Activated naive CD8-positive, alpha-beta T cell treated with anti-CD3 and anti-CD28 coated beads for 36 hours (primary cell): ENCODE measurements at regions not wholly inside any gene's neighbourhood (a gene's known extent, or its start where the extent isn't known, plus 50 kb on each side); places are given as distances from the start of the nearest gene placed in this dataset.
"Not testable (repeated sequence)": the region's sequence is repeated elsewhere in the genome, so short reads cannot be mapped to it uniquely, and the experiment has no call there.

Experiments used
- DNase-seq: peaks from one replicate; pipeline ENCODE4 v3.0.0; 2021
- H3K27ac Mint-ChIP-seq: one replicate; pipeline ENCODE4 v1.8.0; 2022; ENCODE audit warnings: mild to moderate bottlenecking, moderate library complexity, mixed read lengths
- H3K27me3 Mint-ChIP-seq: one replicate; pipeline ENCODE4 v1.8.0; 2022; ENCODE audit warnings: mild to moderate bottlenecking, mixed read lengths
- H3K36me3 Mint-ChIP-seq: one replicate; pipeline ENCODE4 v1.8.0; 2021; ENCODE audit warnings: mild to moderate bottlenecking, mixed read lengths
- H3K4me1 Mint-ChIP-seq: one replicate; pipeline ENCODE4 v1.8.0; 2021; ENCODE audit warnings: mixed read lengths
- H3K4me3 Mint-ChIP-seq: one replicate; pipeline ENCODE4 v1.8.0; 2022; ENCODE audit warnings: mild to moderate bottlenecking, moderate library complexity, mixed read lengths
- H3K9me3 Mint-ChIP-seq: one replicate; pipeline ENCODE4 v1.8.0; 2022; ENCODE audit warnings: mixed read lengths

DNA sequence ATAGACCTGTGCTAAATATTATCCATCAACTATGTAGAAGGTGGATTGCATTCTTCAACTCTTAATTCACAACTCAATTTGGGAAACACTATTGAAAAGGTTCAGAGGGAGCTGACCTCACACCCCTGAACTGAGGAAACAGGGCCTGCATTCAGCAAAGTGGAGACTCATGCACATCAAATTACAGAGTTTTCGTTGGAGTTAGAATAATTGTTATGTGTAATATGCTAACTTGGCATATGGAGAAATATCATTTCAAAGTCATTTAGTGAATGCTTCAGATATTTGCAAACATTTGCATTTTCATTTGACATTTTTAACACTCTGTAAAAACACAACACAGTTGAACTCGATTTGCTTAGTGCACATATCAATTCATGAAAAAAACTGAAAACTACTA is 1102.8 kb upstream of the INTU start:
- Mint-ChIP-seq H3K4me1 (peaks cover 3% of the 10 kb centered on the region), H3K27me3 (no peaks in the 10 kb centered on the region)

DNA sequence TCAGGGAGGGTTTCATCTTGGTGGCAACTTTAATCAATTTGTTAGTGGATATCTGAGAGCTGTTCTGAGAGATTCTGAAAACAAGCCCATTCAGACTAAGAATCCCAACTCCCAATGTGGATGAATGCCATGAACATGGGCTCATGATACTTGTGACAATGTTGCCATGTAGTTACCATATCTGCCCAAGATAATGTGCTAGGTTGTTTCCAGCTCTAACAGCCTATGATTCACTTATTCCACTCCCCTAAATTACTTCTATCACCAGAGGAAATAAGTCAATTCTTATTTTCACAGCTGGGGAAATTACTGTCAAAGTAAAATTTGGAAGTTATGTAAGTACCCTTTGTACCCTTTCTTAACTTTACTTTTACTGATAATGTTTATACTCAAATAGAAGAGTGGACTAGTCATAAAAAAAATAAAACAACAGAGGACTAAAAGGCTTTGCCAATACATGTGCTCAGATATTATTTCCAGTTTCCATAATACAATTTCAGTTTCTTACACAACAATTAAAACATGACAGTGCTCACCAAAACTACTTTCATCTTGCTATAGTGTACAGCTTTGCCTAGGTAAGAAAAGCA is 1101.7 kb upstream of the INTU start:
- H3K9me3 Mint-ChIP-seq = peaks cover 4% of the 10 kb centered on the region
- H3K36me3 Mint-ChIP-seq = no peaks in the 10 kb centered on the region
- no peak overlapping the region for H3K27ac Mint-ChIP-seq
- no peak overlapping the region for H3K4me3 Mint-ChIP-seq
- DNase-seq = no peak
- no peaks in the 10 kb centered on the region for H3K27me3 Mint-ChIP-seq
- H3K4me1 Mint-ChIP-seq = peaks cover 3% of the 10 kb centered on the region

More for the DNA sequence above, 1102.8 kb upstream of the INTU start:
- H3K27ac Mint-ChIP-seq = no peak overlapping the region
- H3K9me3 Mint-ChIP-seq = peaks cover 7% of the 10 kb centered on the region
- no peak for DNase-seq
- no peaks in the 10 kb centered on the region for H3K36me3 Mint-ChIP-seq
- H3K4me3 Mint-ChIP-seq = no peak overlapping the region

DNA sequence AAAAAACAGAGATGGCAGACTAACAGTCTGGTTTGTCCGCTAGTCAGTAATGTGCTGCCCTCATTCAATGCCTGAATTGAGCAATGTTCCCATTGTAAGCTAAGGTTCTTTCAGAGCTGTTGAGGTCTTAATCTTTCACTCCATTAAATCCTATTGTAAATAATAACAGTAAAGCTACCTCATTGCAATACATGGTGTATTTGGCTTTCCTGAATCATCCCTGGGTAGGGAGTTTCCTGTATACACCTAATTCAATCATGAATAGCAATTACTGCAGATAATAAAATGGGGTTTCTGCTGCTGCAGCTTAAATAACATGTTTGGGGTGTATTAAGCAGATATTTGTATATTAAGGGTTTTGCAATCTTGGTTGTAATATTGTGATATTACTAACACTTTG is 1100.2 kb upstream of the INTU start:
- H3K36me3 Mint-ChIP-seq = no peaks in the 10 kb centered on the region
- no peaks in the 10 kb centered on the region for H3K4me1 Mint-ChIP-seq
- no peak for DNase-seq
- H3K27ac Mint-ChIP-seq = no peak overlapping the region
- no peak overlapping the region for H3K4me3 Mint-ChIP-seq
- no peaks in the 10 kb centered on the region for H3K9me3 Mint-ChIP-seq
- H3K27me3 Mint-ChIP-seq = no peaks in the 10 kb centered on the region

DNA sequence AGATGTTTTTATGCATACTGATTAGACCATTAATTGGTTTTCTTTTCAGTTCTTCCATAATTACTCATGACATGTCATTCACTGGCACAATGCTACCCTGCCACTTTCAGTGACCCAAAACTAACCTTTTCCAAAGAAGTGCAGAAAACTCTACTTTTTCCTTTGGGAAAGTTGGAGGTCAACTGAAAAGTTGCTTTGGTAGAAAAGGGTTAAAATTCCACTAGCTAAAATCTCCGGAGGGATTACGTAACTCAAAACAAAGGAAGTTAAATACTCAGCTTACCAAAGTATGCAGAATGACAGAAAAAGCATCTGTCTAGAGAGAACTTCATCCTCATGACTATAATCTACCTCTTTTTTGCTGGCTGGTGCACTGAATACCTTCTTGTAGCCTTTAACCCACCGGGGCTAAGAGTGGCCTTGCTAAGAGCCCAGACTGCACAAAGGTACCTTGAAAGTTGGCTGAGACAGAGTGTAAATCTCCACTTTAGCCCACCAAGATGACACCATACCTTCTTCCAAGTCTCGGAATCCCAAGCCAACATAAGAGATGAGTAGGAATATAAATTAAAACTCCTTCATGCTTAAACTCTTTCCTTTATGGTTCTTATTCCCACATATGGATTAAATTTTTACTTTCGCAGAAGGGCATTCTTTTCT is 1099.5 kb upstream of the INTU start:
- no peak for DNase-seq
- Mint-ChIP-seq H3K36me3 (no peaks in the 10 kb centered on the region), H3K27me3 (no peaks in the 10 kb centered on the region), H3K4me3 (no peak overlapping the region), H3K4me1 (no peaks in the 10 kb centered on the region), H3K27ac (no peak overlapping the region), H3K9me3 (no peaks in the 10 kb centered on the region)

DNA sequence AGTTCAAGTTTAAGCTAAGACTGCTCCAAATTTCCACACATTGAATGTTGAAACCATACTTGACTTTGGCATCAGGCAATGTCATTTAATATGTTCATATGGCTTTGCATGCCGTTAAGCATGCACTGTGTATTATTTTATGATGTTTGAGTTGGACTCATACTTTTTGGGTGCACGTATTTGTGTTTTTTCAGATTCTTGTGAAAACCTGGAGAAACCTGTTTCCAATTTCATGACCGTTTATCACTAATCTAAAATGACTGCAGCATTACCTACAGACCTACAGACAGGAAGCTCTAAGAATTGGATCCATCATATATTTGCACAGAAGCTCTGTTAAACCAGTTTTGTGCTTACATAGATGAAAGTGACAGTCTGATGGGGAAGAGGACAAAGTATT is 1093.0 kb upstream of the INTU start:
- no peak for DNase-seq
- no peak overlapping the region for H3K4me3 Mint-ChIP-seq
- H3K9me3 Mint-ChIP-seq = no peaks in the 10 kb centered on the region
- H3K27me3 Mint-ChIP-seq = no peaks in the 10 kb centered on the region
- H3K4me1 Mint-ChIP-seq = no peaks in the 10 kb centered on the region
- H3K27ac Mint-ChIP-seq = no peak overlapping the region
- H3K36me3 Mint-ChIP-seq = no peaks in the 10 kb centered on the region

DNA sequence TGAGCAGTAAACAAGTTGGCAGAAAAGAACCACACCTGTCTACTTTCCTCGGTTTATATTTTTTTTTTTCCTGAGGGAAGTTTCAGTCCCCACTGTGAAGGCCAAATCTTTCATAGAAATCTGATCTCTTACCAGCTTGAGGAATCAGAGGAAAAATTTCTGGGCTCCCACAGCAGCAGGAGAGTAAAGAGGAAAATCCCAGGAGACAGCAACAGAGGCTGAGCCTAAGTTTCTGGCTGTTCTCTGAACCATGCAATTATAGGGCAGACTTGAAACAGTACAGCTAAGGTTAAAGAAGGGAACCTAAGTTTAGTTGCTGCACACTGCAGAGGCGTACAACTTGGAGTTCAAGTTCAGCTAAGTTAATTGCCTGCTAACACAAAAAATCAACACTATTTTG is 1090.9 kb upstream of the INTU start:
- H3K27ac Mint-ChIP-seq = no peak overlapping the region
- no peaks in the 10 kb centered on the region for H3K4me1 Mint-ChIP-seq
- no peak overlapping the region for H3K4me3 Mint-ChIP-seq
- no peak for DNase-seq
- no peaks in the 10 kb centered on the region for H3K27me3 Mint-ChIP-seq
- H3K36me3 Mint-ChIP-seq = no peaks in the 10 kb centered on the region
- H3K9me3 Mint-ChIP-seq = no peaks in the 10 kb centered on the region

DNA sequence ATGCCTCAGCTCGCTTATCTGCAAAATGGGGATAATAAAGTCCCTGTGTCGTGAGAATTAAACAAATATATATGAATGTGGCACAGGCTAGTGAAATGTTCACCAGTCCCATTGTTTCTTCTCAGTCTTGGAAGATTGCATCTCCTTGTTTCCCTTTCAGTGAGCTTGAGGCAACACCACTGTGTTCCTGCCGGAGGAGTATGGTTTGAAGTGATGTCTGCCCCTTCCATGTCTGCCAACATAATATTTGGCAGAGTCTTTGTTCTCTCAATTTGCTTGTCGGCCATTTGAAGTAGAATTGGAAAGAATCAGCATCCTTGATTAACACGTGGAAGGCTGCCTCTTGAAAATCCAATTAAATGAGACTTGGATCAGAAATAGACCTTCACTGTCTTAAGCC is 1088.5 kb upstream of the INTU start:
- Mint-ChIP-seq H3K27me3 (no peaks in the 10 kb centered on the region), H3K4me3 (no peak overlapping the region)

DNA sequence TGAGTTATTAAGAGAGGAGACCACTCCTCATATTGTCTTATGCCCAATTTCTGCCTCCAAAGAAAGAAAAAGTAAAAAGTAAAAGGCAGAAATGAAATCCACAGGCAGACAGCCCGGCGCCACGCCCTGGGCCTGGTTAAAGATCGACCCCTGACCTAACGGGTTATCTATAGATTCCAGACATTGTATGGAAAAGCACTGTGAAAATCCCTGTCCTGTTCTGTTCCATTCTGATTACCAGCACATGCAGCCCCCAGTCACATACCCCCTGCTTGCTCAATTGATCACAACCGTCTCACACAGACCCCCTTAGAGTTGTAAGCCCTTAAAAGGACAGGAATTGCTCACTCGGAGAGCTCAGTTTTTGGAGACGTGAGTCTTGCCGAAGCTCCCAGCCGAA is 1086.6 kb upstream of the INTU start:
- H3K27me3 Mint-ChIP-seq, H3K4me1 Mint-ChIP-seq, H3K4me3 Mint-ChIP-seq, DNase-seq, H3K9me3 Mint-ChIP-seq, H3K27ac Mint-ChIP-seq, H3K36me3 Mint-ChIP-seq: not testable (repeated sequence)

More for the DNA sequence above, 1088.5 kb upstream of the INTU start:
- no peak for DNase-seq
- Mint-ChIP-seq H3K36me3 (no peaks in the 10 kb centered on the region), H3K4me1 (no peaks in the 10 kb centered on the region), H3K27ac (no peak overlapping the region), H3K9me3 (no peaks in the 10 kb centered on the region)

DNA sequence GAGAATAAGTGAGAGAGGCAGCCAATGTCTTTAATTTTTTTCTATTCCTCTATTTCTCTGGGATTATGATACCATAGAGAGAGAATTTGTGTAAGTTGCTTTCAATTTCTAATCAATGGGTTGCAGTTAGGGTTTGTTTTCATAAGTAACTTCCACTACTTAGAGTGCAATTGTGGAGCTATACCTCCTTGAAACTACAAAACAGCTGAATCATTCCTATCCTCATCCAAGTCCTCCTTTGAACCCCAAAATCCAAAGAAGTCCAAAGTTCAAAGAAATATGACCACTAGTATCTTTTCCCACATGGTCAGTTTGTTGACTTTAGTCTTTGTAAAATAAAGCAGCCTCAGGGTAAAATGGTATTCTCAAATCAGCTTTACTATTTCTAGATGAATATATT is 1085.4 kb upstream of the INTU start:
- no peaks in the 10 kb centered on the region for H3K4me1 Mint-ChIP-seq
- no peak for DNase-seq
- H3K27me3 Mint-ChIP-seq = no peaks in the 10 kb centered on the region
- no peak overlapping the region for H3K4me3 Mint-ChIP-seq
- peaks cover 1% of the 10 kb centered on the region for H3K9me3 Mint-ChIP-seq
- no peak overlapping the region for H3K27ac Mint-ChIP-seq
- no peaks in the 10 kb centered on the region for H3K36me3 Mint-ChIP-seq

DNA sequence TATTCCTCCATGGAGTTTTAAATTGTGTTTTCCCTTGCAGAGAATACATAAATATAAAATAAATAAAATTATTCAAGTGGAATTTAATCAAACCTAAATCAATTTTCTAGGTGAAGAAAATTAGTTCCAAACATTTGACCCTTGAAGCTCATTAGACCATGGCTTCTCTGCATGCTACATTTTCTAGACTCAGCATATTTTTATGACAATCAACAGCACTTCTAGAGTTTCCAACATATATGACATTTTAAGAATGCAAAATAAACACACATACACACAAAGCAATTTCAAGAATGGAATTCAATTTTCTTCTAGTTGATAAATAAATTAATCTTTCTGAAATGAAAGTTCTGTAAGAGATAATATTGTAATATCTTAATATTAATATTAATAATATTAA is 1083.9 kb upstream of the INTU start:
- peaks cover 3% of the 10 kb centered on the region for H3K9me3 Mint-ChIP-seq
- DNase-seq = no peak
- no peak overlapping the region for H3K27ac Mint-ChIP-seq
- no peaks in the 10 kb centered on the region for H3K36me3 Mint-ChIP-seq
- H3K27me3 Mint-ChIP-seq = no peaks in the 10 kb centered on the region
- no peaks in the 10 kb centered on the region for H3K4me1 Mint-ChIP-seq
- H3K4me3 Mint-ChIP-seq = no peak overlapping the region

DNA sequence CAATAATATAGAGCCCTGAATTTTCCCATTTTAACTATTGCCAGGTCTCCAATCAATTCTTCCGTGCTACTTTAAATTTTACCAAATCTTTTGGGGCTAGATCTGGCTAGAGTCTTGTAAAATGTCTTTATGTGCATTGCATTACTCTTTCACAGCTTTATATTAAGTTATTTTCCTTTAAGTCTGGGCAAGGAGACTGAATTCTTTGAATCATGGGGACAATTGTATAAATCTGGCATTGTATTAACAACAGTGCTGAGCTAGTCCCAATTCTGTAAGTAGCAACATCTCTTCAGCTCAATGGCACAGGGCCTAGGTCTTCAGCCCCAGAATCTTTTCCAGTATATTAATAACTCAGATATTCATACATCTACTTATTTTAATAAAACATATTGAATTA is 1080.4 kb upstream of the INTU start:
- DNase-seq = no peak
- no peaks in the 10 kb centered on the region for H3K4me1 Mint-ChIP-seq
- no peak overlapping the region for H3K4me3 Mint-ChIP-seq
- peaks cover 3% of the 10 kb centered on the region for H3K9me3 Mint-ChIP-seq
- no peak overlapping the region for H3K27ac Mint-ChIP-seq
- no peaks in the 10 kb centered on the region for H3K27me3 Mint-ChIP-seq
- no peaks in the 10 kb centered on the region for H3K36me3 Mint-ChIP-seq

DNA sequence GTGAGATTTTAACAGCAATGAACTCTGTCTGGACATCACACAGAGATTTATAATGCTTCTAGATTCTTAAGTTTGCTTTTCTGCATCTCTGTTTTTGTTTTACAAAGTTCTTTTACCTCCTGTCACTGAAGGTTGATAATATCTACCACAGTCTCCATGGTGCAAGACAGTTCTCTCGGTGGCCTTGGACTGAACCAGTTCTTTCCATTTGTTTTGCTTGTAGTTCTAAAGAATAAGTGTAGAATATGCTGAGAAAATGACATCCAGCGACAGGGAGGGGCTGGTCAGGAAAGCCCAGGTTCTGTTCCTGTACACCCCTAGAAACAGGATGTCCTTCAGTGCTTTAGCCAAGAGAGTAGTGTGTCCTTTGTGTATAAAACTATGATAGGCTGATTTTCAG is 1079.5 kb upstream of the INTU start:
- H3K36me3 Mint-ChIP-seq = no peaks in the 10 kb centered on the region
- H3K4me3 Mint-ChIP-seq = no peak overlapping the region
- no peaks in the 10 kb centered on the region for H3K4me1 Mint-ChIP-seq
- H3K9me3 Mint-ChIP-seq = peaks cover 5% of the 10 kb centered on the region
- DNase-seq = no peak
- no peak overlapping the region for H3K27ac Mint-ChIP-seq
- H3K27me3 Mint-ChIP-seq = no peaks in the 10 kb centered on the region

DNA sequence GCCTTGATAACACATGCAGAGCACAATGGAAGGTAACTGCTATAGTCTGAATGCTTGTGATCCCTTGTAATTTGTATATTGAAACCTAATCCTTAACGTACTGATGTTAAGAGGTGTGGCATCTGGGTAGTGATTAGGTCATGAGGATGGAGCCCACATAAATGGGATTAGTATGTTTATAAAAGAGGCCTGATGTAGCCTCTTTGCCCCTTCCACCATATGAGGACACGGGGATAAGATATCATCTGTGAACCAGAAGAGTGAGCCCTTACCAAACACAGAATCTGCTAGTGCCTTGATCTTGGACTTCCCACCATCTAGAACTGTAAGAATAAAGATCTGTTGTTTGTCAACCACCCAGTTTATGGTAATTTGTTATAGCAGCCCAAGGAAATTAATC is 1074.2 kb upstream of the INTU start:
- Mint-ChIP-seq H3K4me1 (no peaks in the 10 kb centered on the region), H3K9me3 (peaks cover 9% of the 10 kb centered on the region), H3K36me3 (no peaks in the 10 kb centered on the region), H3K4me3 (no peak overlapping the region), H3K27ac (no peak overlapping the region), H3K27me3 (no peaks in the 10 kb centered on the region)
- DNase-seq = no peak

DNA sequence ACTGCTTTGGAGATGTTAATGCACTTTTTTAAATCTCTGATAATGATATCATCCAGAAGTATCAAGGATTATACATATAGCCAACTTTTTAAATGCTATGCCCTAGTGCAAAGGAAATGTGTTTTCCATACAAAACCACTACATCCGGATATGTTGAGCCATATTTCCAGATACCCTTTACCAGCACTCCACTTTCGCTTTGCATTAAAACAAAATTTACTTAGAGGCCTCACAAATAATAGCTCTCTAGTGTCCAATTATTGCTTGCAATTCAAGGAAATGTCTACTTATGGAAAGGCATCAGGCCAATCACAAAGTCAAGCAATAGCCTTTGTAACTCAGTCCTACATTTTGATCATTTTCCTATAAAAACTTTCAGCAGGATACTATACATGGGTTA is 1072.8 kb upstream of the INTU start:
- no peak overlapping the region for H3K27ac Mint-ChIP-seq
- H3K36me3 Mint-ChIP-seq = no peaks in the 10 kb centered on the region
- H3K9me3 Mint-ChIP-seq = peaks cover 7% of the 10 kb centered on the region
- no peak overlapping the region for H3K4me3 Mint-ChIP-seq
- no peak for DNase-seq
- no peaks in the 10 kb centered on the region for H3K4me1 Mint-ChIP-seq
- no peaks in the 10 kb centered on the region for H3K27me3 Mint-ChIP-seq

DNA sequence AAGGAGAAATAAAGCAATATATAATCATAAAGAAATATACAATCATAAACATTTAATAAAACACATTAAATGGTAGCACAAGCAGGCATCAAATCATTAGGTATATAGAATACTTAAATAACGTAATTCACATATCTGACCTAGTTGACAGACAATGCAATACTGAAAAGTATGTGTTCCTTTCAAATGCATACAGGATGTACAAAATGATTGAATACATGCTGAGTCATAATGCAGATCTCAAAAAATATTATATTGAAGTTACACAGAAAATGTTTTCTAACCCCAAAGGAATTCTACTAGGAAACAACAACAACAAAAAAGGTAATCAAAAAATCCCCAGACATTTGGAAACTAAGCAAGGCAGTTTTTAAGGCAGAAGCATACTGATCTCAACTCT is 1072.0 kb upstream of the INTU start:
- no peaks in the 10 kb centered on the region for H3K36me3 Mint-ChIP-seq
- H3K4me3 Mint-ChIP-seq = no peak overlapping the region
- no peaks in the 10 kb centered on the region for H3K27me3 Mint-ChIP-seq
- H3K4me1 Mint-ChIP-seq = no peaks in the 10 kb centered on the region
- peaks cover 7% of the 10 kb centered on the region for H3K9me3 Mint-ChIP-seq
- DNase-seq = no peak
- H3K27ac Mint-ChIP-seq = no peak overlapping the region

DNA sequence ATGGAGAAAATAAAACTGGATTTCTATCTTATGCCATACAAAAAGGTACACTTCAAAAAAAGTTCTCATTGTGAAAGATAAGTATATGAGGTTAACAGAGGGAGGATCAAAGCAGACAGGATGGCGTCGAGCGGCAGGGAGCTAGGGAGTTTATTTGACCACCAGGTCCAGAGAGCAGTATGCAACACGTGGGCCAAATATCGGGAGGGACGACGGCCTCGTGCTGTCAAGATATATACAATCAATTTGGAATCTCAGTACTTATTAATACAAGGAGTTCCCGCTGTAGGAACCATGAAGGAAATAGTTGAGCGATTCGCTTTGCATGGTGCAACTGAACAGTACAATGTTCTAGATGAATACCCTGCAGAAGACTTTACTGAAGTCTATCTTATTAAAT is 1069.4 kb upstream of the INTU start:
- Mint-ChIP-seq H3K9me3 (peaks cover 4% of the 10 kb centered on the region), H3K4me1 (no peaks in the 10 kb centered on the region), H3K4me3 (no peak overlapping the region), H3K36me3 (no peaks in the 10 kb centered on the region), H3K27me3 (no peaks in the 10 kb centered on the region), H3K27ac (no peak overlapping the region)
- DNase-seq = no peak
